HEK293 (cell line): ENCODE measurements at regions not wholly inside any gene's neighbourhood (a gene's known extent, or its start where the extent isn't known, plus 50 kb on each side); places are given as distances from the start of the nearest gene placed in this dataset.
"Not testable (repeated sequence)": the region's sequence is repeated elsewhere in the genome, so short reads cannot be mapped to it uniquely, and the experiment has no call there.

ENCODE experiments used
- CTCF ChIA-PET: fragments of 350-600 bp; formaldehyde crosslinking; extraction: SDS; loops from one replicate; lab custom pipeline; 2021; ENCODE audit warnings: antibody characterized with exemption; lab: Yijun Ruan, JAX
- POLR2A ChIA-PET: fragments of 300-600 bp; formaldehyde crosslinking; extraction: SDS; loops from one replicate; lab custom pipeline; 2020; ENCODE audit warnings: antibody characterized with exemption, inconsistent platforms; lab: Yijun Ruan, JAX
- H3K27ac ChIP-seq: fragments of 200-500 bp; sonication (Bioruptor generic); 2 replicates; pipeline ENCODE4 v1.5.1; 2014; ENCODE audit warnings: low read depth, low read length, control low read depth, inconsistent platforms; ENCODE audit errors: extremely low read depth
- H3K36me3 ChIP-seq, 2 experiments: fragments of 200-500 bp in 1 of 2; sonication (Bioruptor generic) in 1 of 2; 1 replicate in 1 of 2; 2 replicates in 1 of 2; pipeline ENCODE4 v1.5.1; 2014 to 2017; ENCODE audit warnings: inconsistent platforms in 2 of 2, low read length in 2 of 2; ENCODE audit not compliant: control insufficient read depth in 2 of 2, insufficient read depth in 1 of 2
- H3K4me1 ChIP-seq: fragments of 200-500 bp; sonication (Bioruptor generic); 2 replicates; pipeline ENCODE4 v1.5.1; 2014; ENCODE audit warnings: mild to moderate bottlenecking, low read length, inconsistent platforms; ENCODE audit not compliant: control insufficient read depth, insufficient read depth
- H3K4me3 ChIP-seq: 2 replicates; pipeline ENCODE4 v1.5.1; 2011; ENCODE audit warnings: low read depth, mild to moderate bottlenecking, control low read depth, low read length, moderate library complexity
- H3K9me3 ChIP-seq: fragments of 200-500 bp; sonication (Bioruptor generic); 2 replicates; pipeline ENCODE4 v1.5.1; 2014; ENCODE audit warnings: low read depth, low read length, inconsistent platforms; ENCODE audit not compliant: control insufficient read depth, insufficient read depth
- EGR2 ChIP-seq: fragments of 450-650 bp; formaldehyde crosslinking; IDR thresholded peaks from 2 replicates; pipeline ENCODE4 v1.5.1; 2016; ENCODE audit warnings: low read depth, missing biosample characterization, missing genetic modification characterization
- YY1 ChIP-seq: fragments of 450-650 bp; formaldehyde crosslinking; IDR thresholded peaks from 2 replicates; pipeline ENCODE4 v1.5.1; 2018; ENCODE audit warnings: missing biosample characterization, missing genetic modification characterization
- ZNF10 ChIP-seq: fragments of 450-650 bp; formaldehyde crosslinking; IDR thresholded peaks from 2 replicates; pipeline ENCODE4 v1.5.1; 2017; ENCODE audit warnings: missing biosample characterization, missing genetic modification characterization
- ZNF121 ChIP-seq: fragments of 450-650 bp; formaldehyde crosslinking; IDR thresholded peaks from 2 replicates; pipeline ENCODE4 v1.5.1; 2016; ENCODE audit warnings: missing biosample characterization, missing genetic modification characterization
- ZNF146 ChIP-seq: fragments of 450-650 bp; formaldehyde crosslinking; IDR thresholded peaks from 2 replicates; pipeline ENCODE4 v1.5.1; 2016; ENCODE audit warnings: missing biosample characterization, missing genetic modification characterization
- ZNF311 ChIP-seq: fragments of 450-650 bp; formaldehyde crosslinking; IDR thresholded peaks from 2 replicates; pipeline ENCODE4 v1.5.1; 2017; ENCODE audit warnings: missing biosample characterization, missing genetic modification characterization, borderline replicate concordance
- ZNF426 ChIP-seq: fragments of 450-650 bp; formaldehyde crosslinking; IDR thresholded peaks from 2 replicates; pipeline ENCODE4 v1.5.1; 2017; ENCODE audit warnings: missing biosample characterization, missing genetic modification characterization, mild to moderate bottlenecking, inconsistent platforms, moderate library complexity
- ZNF521 ChIP-seq: fragments of 450-650 bp; formaldehyde crosslinking; IDR thresholded peaks from 2 replicates; pipeline ENCODE4 v1.5.1; 2017; ENCODE audit warnings: missing biosample characterization, mild to moderate bottlenecking, missing genetic modification characterization
- ZNF529 ChIP-seq: fragments of 450-650 bp; formaldehyde crosslinking; IDR thresholded peaks from 2 replicates; pipeline ENCODE4 v1.5.1; 2017; ENCODE audit warnings: missing genetic modification characterization, missing biosample characterization; ENCODE audit not compliant: insufficient replicate concordance
- ZNF555 ChIP-seq: fragments of 450-650 bp; formaldehyde crosslinking; conservative IDR thresholded peaks from 2 replicates; pipeline ENCODE4 v1.5.1; 2017; ENCODE audit warnings: missing biosample characterization, mild to moderate bottlenecking, missing genetic modification characterization, inconsistent platforms

DNA sequence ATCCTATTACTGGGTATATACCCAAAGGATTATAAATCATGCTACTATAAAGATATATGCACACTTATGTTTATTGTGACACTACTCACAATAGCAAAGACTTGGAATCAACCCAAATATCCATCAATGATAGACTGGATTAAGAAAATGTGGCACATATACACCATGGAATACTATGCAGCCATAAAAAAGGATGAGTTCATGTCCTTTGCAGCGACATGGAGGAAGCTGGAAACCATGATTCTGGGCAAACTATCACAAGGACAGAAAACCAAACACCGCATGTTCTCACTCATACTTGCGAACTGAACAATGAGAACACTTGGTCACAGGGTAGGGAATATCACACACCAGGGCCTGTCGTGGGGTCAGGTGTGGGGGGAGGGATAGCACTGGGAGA is 71.6 kb downstream of the ELAPOR2 start:
- CTCF ChIA-PET, H3K27ac ChIP-seq, H3K4me1 ChIP-seq, POLR2A ChIA-PET, H3K4me3 ChIP-seq, H3K36me3 ChIP-seq, H3K9me3 ChIP-seq: not testable (repeated sequence)
- TF ChIP-seq ZNF146 (tag by site-specific recombination), result peak; percentile 55

DNA sequence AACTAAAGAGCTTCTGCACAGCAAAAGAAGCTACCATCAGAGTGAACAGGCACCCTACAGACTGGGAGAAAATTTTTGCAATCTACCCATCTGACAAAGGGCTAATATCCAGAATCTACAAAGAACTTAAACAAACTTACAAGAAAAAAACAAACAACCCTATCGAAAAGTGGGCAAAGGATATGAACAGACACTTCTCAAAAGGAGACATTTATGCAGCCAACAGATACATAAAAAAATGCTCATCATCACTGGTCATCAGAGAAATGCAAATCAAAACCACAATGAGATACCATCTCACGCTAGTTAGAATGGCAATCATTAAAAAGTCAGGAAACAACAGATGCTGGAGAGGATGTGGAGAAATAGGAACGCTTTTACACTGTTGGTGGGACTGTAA is 72.1 kb downstream of the ELAPOR2 start:
- H3K27ac ChIP-seq, H3K9me3 ChIP-seq, H3K36me3 ChIP-seq, H3K4me3 ChIP-seq, H3K4me1 ChIP-seq, CTCF ChIA-PET, POLR2A ChIA-PET: not testable (repeated sequence)

DNA sequence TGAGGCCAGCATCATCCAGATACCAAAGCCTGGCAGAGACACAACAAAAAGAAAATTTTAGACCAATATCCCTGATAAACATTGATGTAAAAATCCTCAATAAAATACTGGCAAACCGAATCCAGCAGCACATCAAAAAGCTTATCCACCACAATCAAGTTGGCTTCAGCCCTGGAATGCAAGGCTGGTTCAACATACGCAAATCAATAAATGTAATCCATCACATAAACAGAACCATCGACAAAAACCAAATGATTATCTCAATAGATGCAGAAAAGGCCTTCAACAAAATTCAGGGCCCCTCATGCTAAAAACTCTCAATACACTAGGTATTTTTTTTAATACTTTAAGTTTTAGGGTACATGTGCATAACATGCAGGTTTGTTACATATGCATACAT is 74.1 kb downstream of the ELAPOR2 start:
- H3K27ac ChIP-seq, H3K4me1 ChIP-seq, POLR2A ChIA-PET, H3K9me3 ChIP-seq, H3K36me3 ChIP-seq, CTCF ChIA-PET, H3K4me3 ChIP-seq: not testable (repeated sequence)

DNA sequence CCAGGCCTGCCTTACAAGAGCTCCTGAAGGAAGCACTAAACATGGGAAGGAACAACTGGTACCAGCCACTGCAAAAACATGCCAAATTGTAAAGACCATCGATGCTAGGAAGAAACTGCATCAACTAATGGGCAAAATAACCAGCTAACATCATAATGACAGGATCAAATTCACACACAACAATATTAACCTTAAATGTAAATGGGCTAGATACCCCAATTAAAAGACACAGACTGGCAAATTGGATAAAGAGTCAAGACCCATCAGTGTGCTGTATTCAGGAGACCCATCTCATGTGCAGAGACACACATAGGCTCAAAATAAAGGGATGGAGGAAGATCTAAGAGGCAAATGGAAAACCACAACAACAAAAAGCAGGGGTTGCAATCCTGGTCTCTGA is 75.8 kb downstream of the ELAPOR2 start:
- CTCF ChIA-PET, H3K27ac ChIP-seq, POLR2A ChIA-PET: not testable (repeated sequence)
- peak; percentile 21 for TF ChIP-seq ZNF529
- TF ChIP-seq, all 188 proteins: peak for 1; not testable (repeated sequence) for 187
- H3K4me1 ChIP-seq, H3K36me3 ChIP-seq, H3K9me3 ChIP-seq, H3K4me3 ChIP-seq: not testable (repeated sequence)

DNA sequence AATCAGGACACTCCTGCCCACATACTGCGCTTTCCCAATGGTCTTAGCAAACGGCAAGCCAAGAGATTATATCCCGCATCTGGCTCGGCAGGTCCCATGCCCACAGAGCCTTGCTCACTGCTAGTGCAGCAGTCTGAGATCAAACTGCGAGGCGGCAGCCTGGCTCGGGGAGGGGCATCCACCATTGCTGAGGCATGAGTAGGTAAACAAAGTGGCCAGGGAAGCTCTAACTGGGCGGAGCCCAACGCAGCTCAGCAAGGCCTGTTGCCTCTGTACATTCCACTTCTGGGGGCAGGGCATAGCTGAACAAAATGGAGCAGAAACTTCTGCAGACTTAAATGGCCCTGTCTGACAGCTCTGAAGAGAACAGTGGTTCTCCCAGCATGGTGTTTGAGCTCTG is 77.5 kb downstream of the ELAPOR2 start:
- H3K27ac ChIP-seq, H3K9me3 ChIP-seq, H3K36me3 ChIP-seq, H3K4me3 ChIP-seq, H3K4me1 ChIP-seq, POLR2A ChIA-PET: not testable (repeated sequence)
- CTCF ChIA-PET, result interaction anchor here (0.9 kb wide), 1 partner anchor 139 kb away, joined by 3 read pairs; no protein-coding TSS in a partner anchor

DNA sequence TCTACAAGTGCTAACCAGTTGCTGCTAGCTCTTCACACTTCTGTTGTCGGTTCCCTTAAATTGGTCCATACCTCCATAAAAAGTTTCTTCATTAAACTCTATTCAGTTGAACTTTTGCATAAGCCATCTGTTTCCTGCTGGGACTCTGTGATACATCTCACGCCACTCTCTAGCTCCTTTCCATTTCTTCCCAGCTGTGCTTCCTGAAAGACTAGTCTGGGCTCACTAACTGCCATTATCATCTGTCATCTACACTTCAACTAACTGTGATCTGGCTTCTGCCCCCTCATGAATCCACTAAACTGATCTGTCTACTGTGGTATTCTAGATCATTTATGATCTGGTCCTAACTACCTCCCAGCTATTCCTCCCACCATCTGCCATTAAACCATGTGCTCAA is 78.3 kb downstream of the ELAPOR2 start:
- no peak overlapping the region for H3K27ac ChIP-seq
- TF ChIP-seq ZNF311 (tag by site-specific recombination) (no peak), ZNF521 (tag by site-specific recombination) (no peak), ZNF426 (no peak), EGR2 (tag by site-specific recombination) (no peak), ZNF555 (tag by site-specific recombination) (no peak), ZNF10 (tag by site-specific recombination) (no peak), YY1 (tag by site-specific recombination) (no peak), ZNF121 (tag by site-specific recombination) (no peak)
- no peaks in the 10 kb centered on the region for H3K4me1 ChIP-seq
- H3K9me3 ChIP-seq, result no peaks in the 10 kb centered on the region
- CTCF ChIA-PET, result no interaction called here
- POLR2A ChIA-PET, result no interaction called here
- no peaks in the 10 kb centered on the region for H3K36me3 ChIP-seq
- no peak overlapping the region for H3K4me3 ChIP-seq
